KBM-7 (cell line): ENCODE measurements at regions not wholly inside any gene's neighbourhood (a gene's known extent, or its start where the extent isn't known, plus 50 kb on each side); places are given as distances from the start of the nearest gene placed in this dataset.

ENCODE experiments used
- DNase-seq: peaks from one replicate; pipeline ENCODE4 v3.0.0-alpha.2; 2015
- in situ Hi-C: fragments of 300-500 bp; cut with MboI; formaldehyde crosslinking; loops from 2 replicates; pipeline ENCODE4 v1.14.3; 2020; ENCODE audit warnings: low sequenced_read_pairs, low pct_unique_long_range_greater_than_20kb, mixed read lengths

DNA sequence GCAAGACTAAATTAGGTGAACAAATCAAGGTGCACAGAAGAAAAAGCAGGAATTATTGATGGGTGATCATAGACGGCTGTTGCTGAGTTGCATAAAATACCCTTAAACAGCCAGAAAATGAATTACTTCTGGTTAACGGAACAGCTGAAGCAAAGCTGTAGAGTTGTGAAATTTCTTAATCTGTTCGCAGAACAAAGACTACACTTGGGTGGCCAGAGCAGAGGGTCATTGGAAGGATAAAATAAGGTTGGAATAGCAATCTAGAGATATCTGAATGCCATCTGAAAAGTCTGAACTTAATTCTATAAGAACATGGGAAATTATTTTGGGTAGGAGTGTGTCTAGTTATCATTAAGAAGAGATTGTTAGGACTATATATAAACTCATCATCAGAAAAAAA is 339.1 kb upstream of the RSPO3 start:
- in situ Hi-C loops: no loop called here
- no peak for DNase-seq

DNA sequence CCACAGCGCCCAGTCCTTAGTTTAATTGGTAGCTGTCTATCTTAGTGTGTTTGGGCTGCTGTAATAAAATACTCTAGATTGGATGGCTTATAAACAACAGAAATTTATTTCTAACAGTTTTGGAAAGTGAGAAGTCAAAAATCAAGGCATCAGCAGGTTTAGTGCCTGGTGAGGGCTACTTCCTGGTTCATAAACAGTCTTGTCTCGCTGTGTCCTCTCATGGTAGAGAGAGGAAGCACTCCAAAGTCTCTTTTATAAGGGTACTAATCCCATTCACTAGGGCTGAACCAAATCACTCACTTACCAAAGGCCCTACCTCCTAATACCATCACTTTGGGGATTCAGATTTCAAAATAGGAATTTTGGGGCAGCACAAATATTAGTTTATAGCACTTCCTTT is 336.9 kb upstream of the RSPO3 start:
- in situ Hi-C loops: no loop called here
- DNase-seq: no peak

DNA sequence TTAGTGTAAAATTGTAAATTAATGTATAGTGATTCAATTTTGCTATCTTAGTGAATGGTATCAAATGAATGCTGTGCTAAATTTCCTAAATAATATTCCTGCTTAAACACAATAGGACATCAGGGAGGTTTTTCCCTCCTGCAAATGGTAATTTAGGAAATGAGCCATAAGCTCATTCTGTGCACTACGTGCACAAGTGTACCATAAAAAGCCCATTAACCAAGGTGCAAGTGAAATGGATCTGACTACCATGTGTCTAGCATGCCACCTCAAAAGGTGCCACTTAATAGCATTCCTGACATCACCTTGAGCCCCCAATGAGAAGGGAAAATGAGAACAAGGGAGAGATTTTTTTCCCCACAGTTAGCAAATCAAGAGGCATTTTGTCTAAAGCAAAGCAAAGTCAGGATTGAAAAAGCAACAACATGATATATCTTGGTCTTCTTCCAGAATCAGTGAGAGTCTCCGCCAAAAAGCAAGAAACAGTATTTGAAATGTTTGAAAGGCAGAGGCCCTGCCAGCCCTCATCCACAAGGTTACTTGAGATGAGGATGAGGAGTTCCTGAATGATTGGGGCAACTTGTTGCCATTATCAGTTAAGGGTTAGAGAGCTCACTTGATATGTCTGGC is 334.2 kb upstream of the RSPO3 start:
- in situ Hi-C loops: no loop called here
- no peak for DNase-seq

DNA sequence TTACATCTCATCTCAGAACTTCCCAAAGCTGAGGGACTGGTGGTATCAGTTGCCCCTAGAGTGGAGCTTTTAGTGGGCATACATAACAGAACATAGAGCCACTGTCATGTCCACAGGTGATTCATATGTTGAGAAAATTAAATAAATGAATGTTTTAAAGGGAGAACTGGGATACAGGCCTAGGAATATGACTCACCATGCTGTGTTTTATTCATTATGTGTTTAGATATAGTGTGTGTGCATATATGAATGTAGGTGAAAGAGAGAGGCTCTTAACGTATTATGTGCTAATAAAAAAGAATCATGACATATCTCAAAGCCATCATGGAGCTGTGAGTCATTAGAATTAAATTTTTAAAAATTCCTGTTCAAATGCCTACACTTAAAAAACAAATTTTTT is 332.2 kb upstream of the RSPO3 start:
- DNase-seq: no peak
- in situ Hi-C loops: no loop called here

DNA sequence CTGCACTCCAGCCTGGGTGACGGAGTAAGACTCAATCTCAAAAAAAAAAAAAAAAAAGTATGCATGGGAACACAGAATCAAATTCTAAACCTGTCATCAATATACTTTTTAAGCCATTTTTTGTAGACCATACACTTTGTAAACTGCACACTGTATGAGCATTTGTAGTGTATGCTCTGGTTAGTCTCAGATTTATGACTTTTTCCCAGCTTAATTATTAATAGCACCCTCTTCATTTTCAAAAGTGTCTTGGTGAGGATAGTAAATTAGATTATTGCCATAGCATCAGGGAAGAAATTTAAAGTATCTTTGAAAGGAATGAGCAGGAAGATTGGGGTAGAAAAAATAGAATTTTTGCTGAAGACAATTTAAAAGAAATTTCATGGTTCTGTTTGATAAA is 330.8 kb upstream of the RSPO3 start:
- in situ Hi-C loops: no loop called here
- no peak for DNase-seq

DNA sequence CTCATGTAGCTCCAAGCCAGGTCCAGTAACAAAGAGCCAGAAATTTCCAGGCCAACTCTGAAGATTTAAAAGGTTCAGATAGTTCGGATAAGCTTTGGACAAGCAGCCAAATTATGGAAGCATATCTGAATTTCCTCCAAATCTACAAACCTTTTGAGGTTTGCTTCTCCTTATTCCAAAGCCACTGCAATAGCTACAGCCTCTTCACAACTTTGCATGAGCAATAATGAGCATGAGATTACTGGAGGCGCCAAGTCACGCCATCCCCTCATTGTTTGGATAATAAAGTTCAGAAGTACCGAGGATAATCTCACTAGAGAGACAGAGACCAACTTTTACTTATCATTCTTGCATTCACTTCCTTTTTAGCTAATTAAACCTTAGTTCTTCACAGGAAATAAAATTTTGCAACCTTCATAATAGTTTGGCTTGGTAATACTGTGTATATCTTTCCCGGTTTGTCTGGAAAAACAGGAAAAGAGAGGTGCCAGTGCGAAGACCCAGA is 329.6 kb upstream of the RSPO3 start:
- in situ Hi-C loops: no loop called here
- no peak for DNase-seq

DNA sequence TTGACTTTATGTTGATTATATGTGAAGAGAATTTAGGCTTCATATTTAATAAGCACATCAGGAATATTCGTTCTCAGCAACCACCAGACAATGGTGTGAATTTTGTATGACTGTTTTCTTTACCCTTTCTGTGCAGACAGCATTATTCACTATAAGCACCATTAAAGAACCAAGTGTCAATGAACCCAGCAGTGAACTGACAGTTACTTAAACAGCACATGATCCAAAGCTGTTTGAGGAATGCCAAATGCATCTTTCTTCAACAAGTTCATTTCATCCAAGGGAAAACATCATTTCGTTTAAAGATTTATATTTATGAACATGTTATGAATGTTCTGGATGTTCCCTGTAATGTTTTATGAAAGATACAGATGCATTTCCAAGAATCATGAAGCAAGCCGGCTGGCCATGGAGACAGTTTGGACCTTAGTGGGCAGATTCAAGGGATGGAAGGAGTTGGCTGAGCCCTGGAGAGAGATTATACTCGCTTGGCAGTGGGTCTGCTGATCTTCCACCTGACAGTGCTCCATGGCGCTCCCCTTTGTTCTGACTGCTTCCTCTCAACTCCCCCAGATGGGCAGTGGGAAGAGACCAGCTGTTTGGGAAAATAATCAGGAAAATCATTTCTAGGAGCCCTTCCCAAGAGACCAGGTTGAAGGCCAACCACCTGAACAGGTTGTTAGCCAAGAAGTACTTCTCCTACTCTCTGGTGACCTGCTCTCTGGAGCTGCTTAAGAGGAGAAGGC is 326.0 kb upstream of the RSPO3 start:
- in situ Hi-C loops: no loop called here
- DNase-seq: no peak

DNA sequence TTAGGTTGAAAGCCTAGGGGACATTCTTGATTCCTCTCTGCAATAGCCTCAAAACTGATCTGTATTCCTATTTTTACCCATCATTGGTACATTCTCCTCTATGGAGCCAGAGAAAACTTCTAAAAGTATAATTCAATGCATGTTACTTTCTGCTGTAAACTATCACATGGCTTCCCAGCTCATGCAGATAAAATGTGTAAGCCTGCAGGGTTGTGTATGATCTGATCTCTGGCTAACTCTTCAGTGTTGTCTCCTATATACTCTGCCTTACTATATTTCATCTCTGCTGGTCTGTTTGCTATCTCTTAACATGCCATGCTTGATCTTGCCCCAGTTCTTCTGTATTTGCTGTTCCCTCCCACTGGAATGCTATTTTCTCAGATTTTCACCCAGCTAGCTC is 323.3 kb upstream of the RSPO3 start:
- no peak for DNase-seq
- in situ Hi-C loops: no loop called here

DNA sequence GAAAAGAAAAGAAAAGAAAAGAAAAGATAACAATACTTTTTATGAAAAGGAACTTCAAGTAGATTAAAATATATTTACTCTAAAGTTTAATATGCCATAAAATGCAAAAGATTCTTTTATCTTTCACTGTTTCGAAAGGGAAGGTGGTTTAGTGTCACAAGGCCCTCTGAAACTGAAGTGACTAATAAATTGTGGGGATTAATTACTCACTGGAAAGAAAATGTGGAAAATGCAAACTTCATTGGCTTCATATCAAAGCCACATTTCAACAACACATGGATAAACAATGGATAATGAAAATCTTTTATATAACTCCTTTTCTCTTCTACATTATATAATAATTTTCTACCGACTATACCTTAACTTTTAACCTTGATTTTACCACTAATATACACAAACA is 320.5 kb upstream of the RSPO3 start:
- in situ Hi-C loops: no loop called here
- no peak for DNase-seq

DNA sequence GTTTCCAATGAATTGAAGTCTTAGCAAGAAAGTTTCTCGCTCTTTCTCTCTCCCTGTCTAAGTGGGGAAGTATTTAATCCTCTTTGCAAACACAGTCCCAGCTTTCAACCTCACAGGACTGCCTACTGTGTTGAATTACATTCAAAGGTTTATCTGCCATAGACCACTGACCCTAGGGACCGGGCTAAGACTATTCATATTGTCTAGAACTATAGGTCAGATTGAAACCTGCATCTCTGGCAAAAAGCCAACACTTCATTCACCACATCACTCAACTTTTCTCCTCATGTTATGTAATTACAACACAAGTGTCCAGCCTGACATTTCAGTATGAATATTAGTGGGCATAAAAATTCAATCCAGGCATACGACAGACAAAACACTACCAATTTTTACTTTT is 314.7 kb upstream of the RSPO3 start:
- DNase-seq: no peak
- in situ Hi-C loops: no loop called here

DNA sequence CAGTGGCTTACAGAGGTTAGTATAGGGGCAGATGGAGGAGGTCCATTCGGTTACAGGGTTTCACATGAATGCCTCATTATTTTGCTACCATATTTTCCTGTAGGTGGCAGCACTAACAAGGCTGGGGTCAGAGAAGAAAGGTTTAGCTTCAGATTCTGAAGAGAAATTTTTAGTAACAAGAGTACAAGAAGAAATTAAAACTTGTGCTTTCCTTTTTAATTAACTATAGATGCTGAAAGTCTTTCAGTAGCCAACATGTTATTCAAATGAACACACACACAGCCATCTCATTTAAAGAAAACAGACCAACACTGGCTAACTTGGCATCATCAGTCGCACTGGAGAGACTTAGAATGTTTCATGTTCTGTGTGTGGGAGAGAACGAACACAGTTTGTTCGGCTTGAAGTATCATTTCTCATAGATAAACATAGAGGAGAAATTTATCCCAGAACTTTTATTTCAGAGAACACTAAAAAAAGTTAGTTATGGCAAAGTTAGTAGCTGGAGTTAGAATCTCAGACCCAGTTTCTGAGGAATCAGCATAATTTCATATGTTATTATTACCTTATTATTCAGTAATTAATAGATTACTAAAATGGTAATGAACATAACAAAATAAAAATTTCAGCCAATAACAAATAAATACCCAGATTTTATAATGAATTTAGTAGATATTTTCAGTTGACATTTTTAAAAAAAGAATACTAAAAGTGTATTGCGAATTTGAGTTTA is 314.0 kb upstream of the RSPO3 start:
- peak; percentile 57 for DNase-seq
- in situ Hi-C loops: no loop called here

DNA sequence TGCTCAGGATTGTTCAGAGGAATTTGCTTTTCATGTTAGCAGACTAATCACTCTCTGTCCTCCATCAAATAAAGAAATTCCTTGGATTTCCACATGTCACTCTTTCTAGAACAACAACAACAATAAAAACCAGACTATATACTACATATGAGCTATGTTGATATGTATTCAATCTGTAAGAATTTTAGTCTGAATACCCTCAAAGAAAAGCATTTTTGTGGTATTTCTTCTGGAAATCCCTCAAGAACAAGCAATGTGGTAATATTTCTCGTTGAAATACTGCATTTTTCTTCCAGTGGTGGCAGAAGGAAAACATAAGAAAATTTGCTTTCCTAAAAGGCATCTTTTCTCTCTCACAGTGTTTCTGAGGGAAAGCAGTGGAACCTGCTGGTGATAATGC is 312.6 kb upstream of the RSPO3 start:
- no peak for DNase-seq
- in situ Hi-C loops: no loop called here

DNA sequence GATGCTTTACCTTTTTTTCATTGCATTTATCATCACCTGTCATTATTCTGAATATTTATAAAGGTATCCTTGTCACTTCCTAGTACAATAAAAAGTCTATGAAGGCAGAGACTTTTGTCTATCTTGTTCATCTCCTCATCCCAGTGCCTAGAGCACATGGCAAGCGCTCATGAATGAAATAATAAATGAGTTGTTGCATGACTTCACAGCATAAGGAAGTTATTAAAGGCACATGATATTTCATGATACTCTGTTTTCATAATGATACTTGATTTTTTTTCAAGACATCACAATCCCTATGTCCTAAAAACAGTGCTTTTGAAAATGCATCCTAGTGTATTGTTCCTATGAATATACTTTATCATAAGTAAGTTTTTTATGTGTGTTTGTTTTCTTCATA is 310.6 kb upstream of the RSPO3 start:
- in situ Hi-C loops: no loop called here
- DNase-seq: no peak

DNA sequence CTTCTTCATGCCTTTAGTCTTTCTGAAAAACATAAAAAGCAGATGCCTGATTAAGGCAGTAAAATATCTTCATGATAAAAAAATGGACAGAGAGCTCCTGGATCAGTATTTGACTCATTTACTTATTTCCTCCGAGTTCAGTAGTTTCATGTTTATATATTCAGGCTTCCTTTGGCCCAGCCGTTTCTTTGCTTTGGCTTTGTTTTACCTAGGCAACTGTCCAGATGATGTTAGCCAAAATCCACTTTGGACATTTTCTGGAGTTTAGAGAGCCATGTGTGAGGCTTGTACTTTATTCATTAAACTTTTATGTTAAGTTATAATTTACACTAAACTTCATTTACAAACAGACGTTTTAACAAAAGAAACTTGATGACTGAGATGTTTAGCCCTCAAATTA is 307.1 kb upstream of the RSPO3 start:
- in situ Hi-C loops: no loop called here
- DNase-seq: no peak

DNA sequence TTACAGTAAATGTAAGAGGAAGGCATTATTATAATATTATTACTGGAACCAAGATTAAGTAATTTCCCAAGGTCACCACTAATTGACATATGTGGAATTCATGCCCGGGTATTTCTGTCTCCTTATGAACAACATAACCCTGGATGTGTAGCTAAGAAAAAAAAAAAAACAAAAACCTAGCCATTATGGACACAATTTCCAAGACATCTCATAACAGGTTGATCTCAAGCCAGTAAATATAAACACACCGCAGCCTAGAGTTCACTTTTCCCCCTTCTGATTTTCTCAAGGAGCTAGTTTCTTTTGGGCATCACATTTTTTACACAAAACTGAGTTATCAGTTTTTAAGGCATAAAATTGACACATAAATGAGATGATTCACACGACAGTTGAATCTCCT is 306.5 kb upstream of the RSPO3 start:
- DNase-seq: no peak
- in situ Hi-C loops: no loop called here

DNA sequence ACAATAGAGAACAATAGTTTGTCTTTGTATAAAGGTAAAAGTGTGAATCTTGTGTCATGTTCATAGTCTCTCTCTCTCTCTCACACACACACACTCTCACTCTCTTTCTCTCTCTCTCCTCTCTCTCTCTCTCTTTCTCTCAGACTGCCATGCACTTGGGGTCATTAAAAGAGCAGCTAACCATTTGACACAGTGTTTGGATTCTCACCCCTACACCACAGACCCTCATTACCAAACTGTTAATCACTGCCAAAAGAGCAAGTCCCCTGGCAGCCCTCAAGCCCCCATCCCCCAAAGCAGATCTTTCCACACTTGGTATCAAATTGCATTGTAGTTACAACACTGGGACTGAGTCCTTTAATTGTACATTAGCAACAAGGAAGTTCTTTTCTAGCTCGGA is 305.8 kb upstream of the RSPO3 start:
- DNase-seq: no peak

DNA sequence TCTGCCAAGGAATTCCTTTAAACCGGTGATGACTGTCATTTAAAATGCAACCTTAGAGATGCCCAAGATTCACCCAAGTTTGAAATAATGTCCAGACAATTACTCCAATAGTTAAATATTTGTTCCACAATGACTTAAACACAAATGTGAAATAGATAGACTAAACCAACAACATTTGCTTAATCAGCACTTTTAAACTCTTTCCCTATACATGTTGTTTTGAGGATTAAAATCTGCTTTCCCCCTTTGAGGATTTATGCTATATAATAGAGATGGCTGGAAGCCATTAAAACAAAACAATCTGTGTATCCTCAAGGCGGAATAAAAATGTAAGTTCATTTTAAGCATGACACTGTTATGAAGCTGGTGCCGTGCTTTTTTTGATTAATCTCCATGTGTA is 297.8 kb upstream of the RSPO3 start:
- in situ Hi-C loops: no loop called here
- DNase-seq: no peak

More for the DNA sequence above, 305.8 kb upstream of the RSPO3 start:
- in situ Hi-C loops: no loop called here

DNA sequence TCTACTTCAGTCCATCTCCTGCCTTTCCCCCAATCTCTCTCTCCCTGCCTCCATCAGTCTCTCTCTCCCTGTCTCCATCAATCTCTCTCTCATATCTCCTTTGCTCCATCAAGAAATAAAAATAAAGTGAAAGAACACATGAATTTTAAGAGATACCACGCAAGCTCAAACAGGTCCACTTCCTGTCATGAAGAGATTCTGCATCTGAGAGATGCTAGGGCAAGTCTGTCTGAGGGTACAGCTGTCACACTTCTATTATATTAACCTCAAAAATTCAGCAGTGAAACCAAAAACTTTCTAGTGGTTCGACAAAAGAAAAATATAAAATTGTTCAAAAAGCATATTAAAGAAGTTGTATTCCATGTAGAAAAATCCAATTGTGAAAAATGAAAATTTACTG is 296.8 kb upstream of the RSPO3 start:
- in situ Hi-C loops: no loop called here
- no peak for DNase-seq

DNA sequence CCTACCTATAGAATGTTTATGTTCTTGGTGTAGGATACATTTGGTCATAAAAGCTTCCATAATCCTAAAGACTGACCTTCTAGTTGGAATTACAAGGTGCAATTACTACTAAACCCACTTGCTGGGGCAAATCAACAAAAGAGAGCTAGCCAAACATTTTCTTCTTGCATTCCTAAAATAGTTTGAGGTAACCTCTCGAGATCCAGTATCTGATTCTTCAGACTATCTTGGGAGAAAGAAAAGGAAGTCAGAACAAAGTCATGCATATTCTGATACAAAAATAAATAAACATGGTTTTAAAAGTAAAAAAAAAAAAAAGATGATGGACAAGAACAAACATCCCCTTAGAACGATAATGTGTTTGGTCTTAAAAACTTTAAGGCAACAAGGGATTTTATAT is 294.2 kb upstream of the RSPO3 start:
- in situ Hi-C loops: no loop called here
- DNase-seq: no peak

DNA sequence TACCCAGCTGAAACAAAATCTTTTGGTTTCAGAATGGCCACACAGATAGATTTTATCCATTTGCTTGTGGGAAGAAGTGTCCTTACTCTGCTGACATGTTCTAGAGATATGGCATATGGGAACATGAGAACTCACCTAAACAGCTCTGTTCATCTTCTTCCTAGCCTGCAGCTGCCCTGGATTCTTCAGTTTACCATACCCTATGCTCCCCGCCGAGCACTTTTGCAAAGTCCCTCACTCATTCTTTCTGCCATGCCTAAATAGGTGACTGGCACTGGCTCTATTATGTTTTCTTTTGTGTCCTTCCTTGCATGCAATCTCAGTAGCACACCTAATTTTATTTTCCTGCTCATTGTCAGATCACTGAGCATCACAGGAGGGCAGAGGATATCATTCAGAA is 293.7 kb upstream of the RSPO3 start:
- DNase-seq: no peak
- in situ Hi-C loops: no loop called here
